GM19025 (cell line): ENCODE measurements at regions not wholly inside any gene's neighbourhood (a gene's known extent, or its start where the extent isn't known, plus 50 kb on each side); places are given as distances from the start of the nearest gene placed in this dataset.

ENCODE experiments used
- ATAC-seq: cut with Tn5 transposase; IDR thresholded peaks from one replicate; pipeline ENCODE4 v1.9.1; 2021; ENCODE audit warnings: mild to moderate bottlenecking, low read depth, moderate library complexity; ENCODE audit not compliant: unreplicated experiment

- no peak for ATAC-seq
Observed at GRCh38 chr9:16126042-16126441, 573.2 kb downstream of the CCDC171 start.

GRCh38 chr9:16128003-16128402, 575.2 kb downstream of the CCDC171 start:
- ATAC-seq = no peak

GRCh38 chr9:16131264-16131663, 578.4 kb downstream of the CCDC171 start:
- ATAC-seq = no peak

- ATAC-seq = no peak
Observed at GRCh38 chr9:16132513-16132912, 579.7 kb downstream of the CCDC171 start.

DNA sequence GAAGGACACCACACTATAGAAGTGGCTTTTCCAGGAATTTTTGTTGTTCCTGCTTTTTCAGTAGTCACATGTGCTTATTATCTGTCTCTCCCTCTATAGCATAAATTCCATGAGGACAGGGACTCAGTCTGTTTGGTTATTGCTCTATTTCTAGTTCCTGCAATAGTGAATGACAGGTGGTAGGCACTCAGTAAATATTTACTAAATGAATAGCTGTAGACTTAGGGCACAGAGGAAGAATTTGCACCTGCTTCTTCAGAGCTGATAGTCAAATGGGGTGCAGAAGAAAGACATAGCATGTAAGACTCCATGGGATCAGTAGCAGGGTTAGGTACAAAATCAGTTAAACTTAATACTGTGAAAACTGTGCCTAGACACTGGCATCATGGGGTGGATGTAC, 580.2 kb downstream of the CCDC171 start:
- ATAC-seq = no peak

DNA sequence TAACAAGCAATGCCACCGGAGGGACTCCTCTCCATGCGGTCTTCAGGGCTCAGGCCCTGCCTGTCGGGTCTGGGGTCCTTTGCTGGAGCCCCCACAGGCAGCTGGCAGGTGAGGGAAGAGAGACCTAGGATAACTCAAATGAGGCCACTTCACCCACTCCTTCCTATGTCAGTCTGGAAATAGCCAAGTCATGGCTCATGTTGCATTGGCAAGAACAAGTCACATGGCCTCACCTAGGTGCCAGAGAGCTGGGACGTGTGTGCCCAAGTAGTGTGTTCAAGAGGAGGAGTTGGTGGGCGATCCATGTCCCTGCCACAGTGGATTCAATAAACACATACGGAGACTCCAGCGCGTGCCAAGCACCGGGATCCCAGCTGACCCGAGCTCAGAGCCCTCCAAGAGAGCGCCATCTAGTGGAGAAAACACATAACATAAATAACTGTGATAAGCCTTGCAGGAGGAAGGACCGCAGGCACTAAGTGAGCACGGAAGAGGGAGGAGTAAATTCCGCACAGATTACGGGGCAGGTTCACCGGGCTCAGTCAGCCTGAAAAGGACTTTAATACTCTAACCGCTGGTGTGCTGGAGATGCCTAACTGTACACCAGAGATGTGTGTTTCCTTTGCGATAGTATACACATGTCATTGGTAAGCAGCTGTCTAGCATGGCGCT, 580.8 kb downstream of the CCDC171 start:
- ATAC-seq = peak; percentile 79

GRCh38 chr9:16134351-16134750, 581.5 kb downstream of the CCDC171 start:
- no peak for ATAC-seq

DNA sequence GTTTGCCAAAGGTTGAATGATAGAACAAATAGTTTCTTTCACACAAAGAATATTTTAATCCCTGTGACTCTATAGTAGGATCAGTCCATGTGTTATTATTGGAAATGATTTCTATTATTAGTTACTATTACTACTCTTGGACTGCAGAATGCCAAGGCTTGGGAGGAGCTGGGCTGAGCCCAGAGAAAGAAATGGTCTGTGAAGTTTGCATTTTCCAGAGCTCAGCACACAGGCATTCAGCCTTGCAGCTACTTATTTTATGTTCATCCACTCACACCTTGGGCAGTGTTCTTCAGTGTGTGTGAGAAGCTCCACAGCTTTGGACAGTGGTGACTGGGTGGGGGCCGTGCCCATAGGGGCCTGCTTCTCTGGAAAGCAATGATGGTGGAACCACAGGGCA, 583.1 kb downstream of the CCDC171 start:
- no peak for ATAC-seq

- ATAC-seq = no peak
Observed at GRCh38 chr9:16136451-16136850, 583.6 kb downstream of the CCDC171 start.

DNA sequence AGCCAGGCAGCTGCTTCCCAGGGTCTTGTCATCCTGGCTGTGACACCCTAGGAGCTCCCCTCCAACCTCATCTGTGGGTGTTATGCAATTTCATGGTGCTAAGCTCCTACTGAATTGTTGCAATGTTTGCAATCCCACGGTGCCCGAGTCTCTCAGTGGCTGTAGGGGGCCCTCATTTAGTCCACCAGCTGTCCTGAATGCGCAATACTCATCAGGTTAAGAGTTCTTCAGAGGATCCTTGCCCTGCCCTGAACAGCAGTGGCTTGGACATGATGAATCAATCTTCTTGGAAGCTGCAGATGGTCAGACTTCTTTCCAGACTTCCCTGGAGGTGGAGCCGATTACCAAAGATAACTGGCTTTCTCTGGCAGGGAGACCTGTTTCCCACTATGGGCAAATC, 584.1 kb downstream of the CCDC171 start:
- no peak for ATAC-seq

DNA sequence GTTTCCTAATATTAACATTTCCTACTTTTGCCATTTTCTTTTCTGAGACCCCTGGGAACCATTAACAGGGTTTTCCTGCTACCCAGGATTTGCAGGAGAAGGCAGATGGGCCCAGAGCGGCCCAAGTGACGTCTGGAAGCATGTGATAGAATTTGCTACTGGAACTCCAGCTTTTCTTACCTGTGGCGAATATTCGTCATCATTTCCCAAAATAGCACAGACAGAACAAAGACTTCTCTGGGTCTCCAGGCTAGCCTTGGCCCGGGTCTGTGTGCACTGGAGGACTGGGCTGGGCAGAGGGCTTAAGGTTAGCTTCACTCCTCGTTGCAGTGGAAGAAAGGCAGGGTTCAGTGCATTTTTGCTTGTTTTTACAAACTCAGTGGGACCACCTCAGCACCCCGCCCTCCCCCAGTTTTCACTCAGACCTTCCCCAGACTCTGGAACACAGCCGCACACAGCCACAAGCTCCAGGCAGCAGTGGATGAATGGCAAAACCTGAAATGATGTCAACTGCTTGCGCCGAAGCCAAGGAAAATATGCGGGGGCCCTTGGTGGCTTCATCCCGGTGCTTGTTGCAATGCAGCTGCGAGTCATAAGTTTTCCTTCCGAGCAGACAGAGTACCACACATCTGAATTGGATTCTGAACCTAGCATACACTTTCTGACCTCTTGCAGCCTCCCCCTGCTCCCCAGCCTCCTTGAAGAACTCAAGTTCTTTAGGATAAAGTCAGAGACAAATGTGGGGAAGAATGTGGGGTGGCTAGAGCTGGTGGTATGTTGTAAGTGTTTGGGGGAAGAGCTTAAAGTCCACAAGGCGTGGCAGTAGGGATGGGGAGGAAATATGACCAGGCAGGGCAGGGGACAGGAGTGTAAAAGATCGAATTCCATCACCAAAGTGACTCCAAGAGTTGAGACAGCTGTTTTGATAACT, 586.0 kb downstream of the CCDC171 start:
- no peak for ATAC-seq

DNA sequence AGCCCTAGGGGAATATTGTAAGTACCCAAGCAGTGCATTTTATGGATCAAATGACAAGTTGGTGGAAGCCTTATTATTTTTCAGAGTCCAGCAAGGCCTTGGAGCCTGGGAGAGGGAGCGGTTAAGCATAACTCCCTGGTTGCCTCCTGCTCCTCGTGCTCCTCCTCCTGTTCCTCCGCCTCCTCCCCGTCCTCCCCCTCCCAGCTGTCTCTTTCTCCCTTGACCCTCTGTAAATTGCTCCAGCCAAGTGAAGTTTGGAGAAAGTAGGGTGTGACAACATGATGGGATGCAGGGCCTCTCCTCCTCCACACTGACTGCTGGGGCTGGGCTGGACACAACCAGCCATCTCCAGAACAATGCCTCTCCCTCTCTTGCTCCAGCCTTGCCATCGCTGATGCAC, 586.9 kb downstream of the CCDC171 start:
- ATAC-seq = no peak

DNA sequence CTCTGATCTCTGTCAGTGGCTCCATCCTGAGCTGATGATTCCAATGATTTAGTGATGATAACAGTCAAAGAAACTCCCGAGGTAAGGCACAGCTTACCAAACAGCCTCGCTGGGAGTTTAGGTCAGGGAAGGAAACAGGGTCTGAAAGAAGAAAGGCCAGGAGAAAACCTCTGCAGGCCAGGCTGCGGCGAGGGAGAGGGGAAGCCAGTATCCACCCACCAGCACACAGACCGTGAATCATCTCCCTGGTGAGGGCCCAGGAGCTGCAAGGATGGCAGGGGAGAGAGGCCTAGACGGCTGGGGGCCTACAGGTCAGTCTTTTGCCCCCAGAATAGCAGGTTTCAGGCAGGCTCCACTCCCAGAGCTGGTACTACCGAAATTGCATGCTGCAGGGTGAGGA, 590.5 kb downstream of the CCDC171 start:
- no peak for ATAC-seq

DNA sequence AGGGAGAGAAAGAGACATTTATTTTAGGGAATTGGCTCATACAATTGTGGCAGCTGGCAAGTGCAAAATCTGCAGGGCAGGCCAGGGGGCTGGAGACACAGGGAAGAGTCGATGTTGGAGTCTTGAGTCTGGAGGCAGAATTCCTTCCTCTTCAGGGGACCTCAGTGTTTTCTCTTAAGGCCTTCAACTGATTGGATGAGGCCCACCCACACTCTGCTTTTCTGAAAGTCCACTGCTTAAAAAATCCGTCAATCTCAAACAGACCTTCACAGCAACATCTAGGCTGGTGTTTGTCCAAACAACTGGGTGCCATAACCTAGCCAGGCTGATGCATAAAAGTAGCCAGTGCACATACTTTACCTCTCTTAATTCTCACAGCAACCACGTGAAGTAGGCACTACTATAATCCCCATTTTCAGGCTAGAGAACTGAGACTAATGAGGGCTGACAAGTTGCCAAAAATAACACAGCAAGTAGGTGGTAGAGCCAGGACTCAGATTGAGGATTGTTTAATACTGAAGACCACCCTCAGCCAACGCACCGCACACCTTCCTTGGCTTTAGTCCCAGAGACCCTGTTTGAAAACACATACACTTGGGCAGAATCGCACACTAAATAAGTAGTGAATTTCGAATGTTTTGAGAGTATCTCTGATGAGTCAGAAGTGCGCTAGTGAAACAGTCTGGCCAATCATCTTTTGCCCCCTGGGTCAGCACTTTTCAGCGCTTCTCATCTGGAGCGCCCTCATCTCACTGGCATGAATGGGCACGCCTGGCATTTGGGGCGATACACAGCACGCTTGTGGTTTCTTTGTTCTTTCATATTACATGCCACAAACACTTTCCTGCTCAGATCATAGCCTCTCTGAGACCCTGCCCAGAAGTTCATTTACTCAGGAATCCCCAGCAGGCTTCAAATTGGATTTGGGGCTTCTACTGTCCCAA, 591.4 kb downstream of the CCDC171 start:
- no peak for ATAC-seq

- ATAC-seq = no peak
Observed at GRCh38 chr9:16145196-16145950, 592.5 kb downstream of the CCDC171 start.

DNA sequence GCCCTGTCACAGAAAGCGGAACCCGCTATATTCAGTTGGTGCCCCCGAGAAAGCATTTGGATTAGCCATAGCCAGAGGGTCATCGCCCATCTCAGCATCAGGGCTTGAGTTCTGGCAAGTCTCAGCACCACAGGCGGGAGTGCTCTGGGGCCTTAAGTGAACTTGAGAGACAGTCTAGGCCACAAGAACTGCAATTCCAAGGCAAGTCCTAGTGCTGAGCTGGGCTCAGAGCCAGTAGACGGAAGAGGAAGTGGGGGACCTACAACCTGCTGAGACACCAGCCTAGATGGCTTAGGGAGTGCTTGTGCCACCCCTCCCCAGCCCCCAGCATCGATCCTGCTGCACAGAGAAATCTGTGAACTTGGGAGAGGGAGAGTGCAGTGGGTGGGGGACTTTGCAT, 594.9 kb downstream of the CCDC171 start:
- ATAC-seq = no peak

DNA sequence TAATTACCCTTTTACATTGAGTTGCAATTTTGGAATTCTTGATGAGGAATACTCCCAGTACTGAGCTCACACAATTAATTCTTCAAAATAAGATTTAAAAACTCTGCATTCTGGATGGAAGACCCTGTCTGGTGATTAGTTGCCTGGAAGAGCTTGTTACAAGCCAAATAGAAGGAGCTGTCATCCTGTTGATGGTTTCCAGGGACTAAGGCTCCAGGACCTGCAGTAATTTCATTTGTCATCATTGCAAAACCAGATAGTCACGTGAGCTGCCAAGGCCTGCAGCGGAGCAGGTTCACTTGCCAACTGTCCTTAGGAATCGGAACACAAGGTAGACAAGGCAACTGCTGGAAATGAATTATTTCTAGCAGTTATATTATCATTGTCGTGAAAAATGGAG, 597.7 kb downstream of the CCDC171 start:
- no peak for ATAC-seq

DNA sequence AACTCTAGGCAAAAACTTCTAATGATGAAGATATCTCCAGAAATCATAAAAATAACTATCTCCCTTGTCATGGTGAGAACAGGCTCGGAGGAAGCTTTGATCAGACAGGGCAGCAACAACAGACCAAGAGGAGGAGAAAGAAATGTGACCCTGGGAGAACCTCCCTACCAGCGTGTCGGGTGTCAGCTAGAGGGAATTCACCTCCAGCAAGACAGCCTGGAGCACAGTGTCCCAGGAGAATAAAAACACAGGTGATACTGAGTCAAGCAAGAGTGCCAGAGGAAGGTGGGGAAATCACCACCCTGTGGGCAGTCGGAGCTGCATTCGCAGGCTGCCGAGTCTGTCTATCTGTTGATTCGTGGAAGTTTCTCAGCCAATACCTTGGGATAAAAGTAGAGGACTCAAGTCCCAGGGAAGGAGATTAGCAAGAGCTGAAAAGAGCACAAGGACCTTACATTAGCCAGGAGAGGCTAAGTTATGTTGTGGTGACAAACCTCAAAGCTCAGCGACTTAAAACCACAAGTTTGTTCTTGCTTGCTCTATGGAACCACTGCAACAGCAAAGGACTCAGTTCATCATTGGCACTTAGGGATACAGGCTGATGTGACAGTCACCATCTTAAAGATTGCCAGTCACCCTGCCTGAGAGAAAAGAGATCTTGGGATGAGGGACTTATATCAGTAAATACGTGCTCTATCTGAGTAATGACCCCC, 598.3 kb downstream of the CCDC171 start:
- no peak for ATAC-seq

- ATAC-seq = no peak
Observed at GRCh38 chr9:16152276-16153101, 599.6 kb downstream of the CCDC171 start.
